IMR-90 (cell line): ENCODE measurements at regions not wholly inside any gene's neighbourhood (a gene's known extent, or its start where the extent isn't known, plus 50 kb on each side); places are given as distances from the start of the nearest gene placed in this dataset.

Source experiments
- ATAC-seq: fragments of 200-7000 bp; cut with Tn5 transposase; 2 replicates; pipeline ENCODE4 v1.9.1; 2020; ENCODE audit warnings: low read depth, mild to moderate bottlenecking, moderate library complexity
- BruUV-seq: library from RNA; stranded (reverse); fragments of 400-500 nt; replicated peaks from 2 replicates; lab custom pipeline; 2021; lab: Mats Ljungman, UMichigan
- CTCF ChIA-PET: fragments of 300-600 bp; formaldehyde crosslinking; extraction: SDS; loops from one replicate; lab custom pipeline; 2021; ENCODE audit warnings: antibody characterized with exemption; lab: Yijun Ruan, JAX
- POLR2A ChIA-PET: fragments of 300-600 bp; sonication (Branson Sonifier 250); formaldehyde crosslinking; loops from one replicate; lab custom pipeline; 2022; ENCODE audit warnings: antibody characterized with exemption; ENCODE audit not compliant: unreplicated experiment; lab: Charles Lee
- DNase-seq: peaks from one replicate; pipeline ENCODE4 v3.0.0; 2013
- H2AFZ ChIP-seq: replicated peaks from 2 replicates; pipeline ENCODE3; 2013; ENCODE audit warnings: low read length, mild to moderate bottlenecking; ENCODE audit not compliant: poor library complexity
- H2AK5ac ChIP-seq: 2 replicates; pipeline ENCODE4 v1.6.1; 2013; ENCODE audit warnings: low read depth, low read length, inconsistent platforms
- H2AK9ac ChIP-seq: replicated peaks from 2 replicates; pipeline ENCODE3; 2013; ENCODE audit warnings: mild to moderate bottlenecking, low read depth, low read length, moderate library complexity; ENCODE audit not compliant: poor library complexity
- H2BK120ac ChIP-seq: 2 replicates; pipeline ENCODE4 v1.6.1; 2013; ENCODE audit warnings: low read depth, low read length, inconsistent platforms
- H2BK15ac ChIP-seq: 3 replicates; pipeline ENCODE4 v1.6.1; 2013; ENCODE audit warnings: low read depth, low read length, inconsistent platforms
- H2BK20ac ChIP-seq: 2 replicates; pipeline ENCODE4 v1.6.1; 2013; ENCODE audit warnings: low read depth, mild to moderate bottlenecking, inconsistent platforms, low read length, moderate library complexity
- H2BK5ac ChIP-seq: 2 replicates; pipeline ENCODE4 v1.6.1; 2013; ENCODE audit warnings: mild to moderate bottlenecking, low read depth, low read length, inconsistent platforms; ENCODE audit not compliant: poor library complexity, severe bottlenecking
- H3K14ac ChIP-seq: replicated peaks from 2 replicates; pipeline ENCODE4 v1.6.1; 2013; ENCODE audit warnings: low read depth, low read length, inconsistent platforms
- H3K18ac ChIP-seq: 2 replicates; pipeline ENCODE4 v1.6.1; 2013; ENCODE audit warnings: low read depth, low read length, control low read depth
- H3K23ac ChIP-seq: 2 replicates; pipeline ENCODE4 v1.6.1; 2013; ENCODE audit warnings: low read depth, low read length, inconsistent platforms
- H3K27ac ChIP-seq: 2 replicates; pipeline ENCODE4 v1.5.1; 2013; ENCODE audit warnings: mild to moderate bottlenecking, control low read depth, low read length; ENCODE audit not compliant: insufficient read depth
- H3K27me3 ChIP-seq: 2 replicates; pipeline ENCODE4 v1.6.1; 2013; ENCODE audit warnings: low read length; ENCODE audit not compliant: control insufficient read depth, insufficient read depth
- H3K36me3 ChIP-seq: 2 replicates; pipeline ENCODE4 v1.6.1; 2013; ENCODE audit warnings: low read length, mixed read lengths; ENCODE audit not compliant: control insufficient read depth, insufficient read depth
- H3K4ac ChIP-seq: 2 replicates; pipeline ENCODE4 v1.6.1; 2013; ENCODE audit warnings: low read depth, low read length, inconsistent platforms
- H3K4me1 ChIP-seq: 2 replicates; pipeline ENCODE4 v1.6.1; 2013; ENCODE audit warnings: low read length, mixed read lengths; ENCODE audit not compliant: control insufficient read depth, insufficient read depth
- H3K4me2 ChIP-seq: 2 replicates; pipeline ENCODE4 v1.6.1; 2013; ENCODE audit warnings: low read depth, mild to moderate bottlenecking, control low read depth, low read length, moderate library complexity
- H3K4me3 ChIP-seq: 2 replicates; pipeline ENCODE4 v1.5.1; 2013; ENCODE audit warnings: low read depth, mild to moderate bottlenecking, control low read depth, low read length, moderate library complexity; ENCODE audit not compliant: insufficient read depth
- H3K56ac ChIP-seq: 2 replicates; pipeline ENCODE4 v1.6.1; 2013; ENCODE audit warnings: low read length, inconsistent platforms; ENCODE audit not compliant: insufficient read depth; ENCODE audit errors: extremely low read depth
- H3K79me1 ChIP-seq, 2 experiments: 2 replicates each; pipeline ENCODE4 v1.6.1; 2013; ENCODE audit warnings: low read length in 2 of 2, inconsistent platforms in 1 of 2, low read depth in 1 of 2
- H3K9ac ChIP-seq: 2 replicates; pipeline ENCODE4 v1.6.1; 2013; ENCODE audit warnings: low read depth, low read length, control low read depth
- H3K9me1 ChIP-seq: 2 replicates; pipeline ENCODE4 v1.6.1; 2013; ENCODE audit warnings: low read length, inconsistent platforms; ENCODE audit not compliant: insufficient read depth
- H3K9me3 ChIP-seq: 2 replicates; pipeline ENCODE4 v1.6.1; 2013; ENCODE audit warnings: low read length; ENCODE audit not compliant: control insufficient read depth, insufficient read depth
- H4K20me1 ChIP-seq: 2 replicates; pipeline ENCODE4 v1.6.1; 2013; ENCODE audit warnings: low read length, inconsistent platforms; ENCODE audit not compliant: insufficient read depth
- H4K5ac ChIP-seq: 2 replicates; pipeline ENCODE4 v1.6.1; 2013; ENCODE audit warnings: mild to moderate bottlenecking, low read depth, low read length, control low read depth
- H4K8ac ChIP-seq, 2 experiments: 2 replicates each; pipeline ENCODE4 v1.6.1; 2013; ENCODE audit warnings: low read depth in 2 of 2, low read length in 2 of 2, control low read depth in 1 of 2, inconsistent platforms in 1 of 2
- H4K91ac ChIP-seq: 2 replicates; pipeline ENCODE4 v1.6.1; 2013; ENCODE audit warnings: low read depth, low read length, inconsistent platforms; ENCODE audit not compliant: insufficient read depth
- BHLHE40 ChIP-seq: fragments of 150-350 bp; IDR thresholded peaks from 2 replicates; pipeline ENCODE4 v1.6.1; 2016; ENCODE audit warnings: mild to moderate bottlenecking, low read depth, low read length
- CEBPB ChIP-seq: IDR thresholded peaks from 2 replicates; pipeline ENCODE4 v1.6.1; 2012; ENCODE audit warnings: low read depth, low read length, improper control_type of control experiment
- CHD1 ChIP-seq: IDR thresholded peaks from 2 replicates; pipeline ENCODE4 v1.6.1; 2012; ENCODE audit warnings: low read depth, low read length, improper control_type of control experiment
- CTCF ChIP-seq: conservative IDR thresholded peaks from 2 replicates; pipeline ENCODE4 v1.5.1; 2012; ENCODE audit warnings: mild to moderate bottlenecking, low read depth, low read length, improper control_type of control experiment
- ELK1 ChIP-seq: fragments of 150-350 bp; IDR thresholded peaks from 2 replicates; pipeline ENCODE4 v1.6.1; 2016; ENCODE audit warnings: low read depth, mild to moderate bottlenecking, low read length, moderate library complexity, borderline replicate concordance
- FOS ChIP-seq: fragments of 150-350 bp; IDR thresholded peaks from 2 replicates; pipeline ENCODE4 v1.6.1; 2016; ENCODE audit warnings: low read depth, low read length
- MAFK ChIP-seq: IDR thresholded peaks from 2 replicates; pipeline ENCODE4 v1.6.1; 2012; ENCODE audit warnings: low read depth, low read length, improper control_type of control experiment
- MAZ ChIP-seq: IDR thresholded peaks from 2 replicates; pipeline ENCODE4 v1.6.1; 2012; ENCODE audit warnings: low read depth, mild to moderate bottlenecking, low read length, improper control_type of control experiment, moderate library complexity, borderline replicate concordance
- MXI1 ChIP-seq: IDR thresholded peaks from 2 replicates; pipeline ENCODE4 v1.6.1; 2012; ENCODE audit warnings: low read depth, mild to moderate bottlenecking, low read length, moderate library complexity, borderline replicate concordance
- NFE2L2 ChIP-seq: fragments of 150-350 bp; IDR thresholded peaks from 2 replicates; pipeline ENCODE4 v1.6.1; 2016; ENCODE audit warnings: low read depth, mild to moderate bottlenecking, low read length
- POLR2A ChIP-seq: IDR thresholded peaks from 2 replicates; pipeline ENCODE4 v1.6.1; 2012; ENCODE audit warnings: mild to moderate bottlenecking, low read depth, low read length
- RAD21 ChIP-seq: IDR thresholded peaks from 2 replicates; pipeline ENCODE4 v1.6.1; 2012; ENCODE audit warnings: low read length, improper control_type of control experiment
- RCOR1 ChIP-seq: IDR thresholded peaks from 2 replicates; pipeline ENCODE4 v1.6.1; 2012; ENCODE audit warnings: mild to moderate bottlenecking, low read length, improper control_type of control experiment; ENCODE audit not compliant: insufficient replicate concordance
- RFX5 ChIP-seq: IDR thresholded peaks from 2 replicates; pipeline ENCODE4 v1.8.0; 2012; ENCODE audit warnings: low read depth, mild to moderate bottlenecking, low read length, moderate library complexity
- SMC3 ChIP-seq: fragments of 150-350 bp; IDR thresholded peaks from 2 replicates; pipeline ENCODE4 v1.6.1; 2016; ENCODE audit warnings: low read depth, mild to moderate bottlenecking, antibody characterized with exemption, low read length, moderate library complexity
- WGBS, 2 experiments: methylation state at CpG; one replicate each; pipeline versions ENCODE4 v1.1.5 to v1.1.7; 2013; ENCODE audit warnings: missing lambda C conversion rate in 2 of 2; ENCODE audit not compliant: insufficient read length in 1 of 2; ENCODE audit errors: extremely low coverage in 2 of 2; 5-methylcytosine and 5-hydroxymethylcytosine counted together
- dilution Hi-C: fragments of 300-500 bp; cut with HindIII; formaldehyde crosslinking; loops from one replicate; pipeline ENCODE4 v1.14.3; 2018; ENCODE audit warnings: low sequenced_read_pairs; ENCODE audit not compliant: unreplicated experiment
- in situ Hi-C: fragments of 300-500 bp; cut with MboI; formaldehyde crosslinking; loops from 3 replicates; pipeline ENCODE4 v1.14.3; 2019; ENCODE audit warnings: low sequenced_read_pairs, inconsistent platforms, mixed read lengths
- intact Hi-C: fragments of 100-400 bp; cut with micrococcal nuclease; formaldehyde crosslinking; loops from 2 replicates; pipeline ENCODE4 v1.10.0; 2022
- TF ChIP-seq, protein P1 (sequence below): fragments of 150-350 bp; IDR thresholded peaks from 2 replicates; pipeline ENCODE4 v1.6.1; 2017; ENCODE audit warnings: mild to moderate bottlenecking, antibody characterized with exemption, low read length, low read depth

GRCh38 chr1:230003409-230003808 is 63.6 kb upstream of the GALNT2 start:
- Histone ChIP-seq H3K27ac (no peak overlapping the region), H3K23ac (no peak overlapping the region), H3K9me1 (no peaks in the 10 kb centered on the region), H3K4me2 (no peak overlapping the region), H3K9me3 (no peaks in the 10 kb centered on the region), H3K4ac (no peak overlapping the region), H3K27me3 (peaks cover 9% of the 10 kb centered on the region; the same call in 1 of the 2 replicates), H2AK5ac (no peak overlapping the region), H4K20me1 (no peaks in the 10 kb centered on the region), H3K4me3 (no peak overlapping the region), H3K79me1 (no peaks in the 10 kb centered on the region), H3K18ac (no peak overlapping the region), H2BK5ac (no peak overlapping the region), H3K14ac (no peak overlapping the region), H2BK20ac (no peak overlapping the region), H2AK9ac (no peak overlapping the region), H4K5ac (no peak overlapping the region), H3K9ac (no peak overlapping the region), H2BK120ac (no peak overlapping the region), H2BK15ac (no peak overlapping the region), H4K8ac (no peak overlapping the region), H2AFZ (no peak overlapping the region), H3K36me3 (no peaks in the 10 kb centered on the region), H4K91ac (no peak overlapping the region), H3K56ac (no peak overlapping the region), H3K4me1 (no peaks in the 10 kb centered on the region)
- CTCF ChIA-PET, result no interaction called here
- DNase-seq, result no peak
- no peak for TF ChIP-seq FOS
- no peak for TF ChIP-seq RAD21
- no peak for TF ChIP-seq RCOR1
- TF ChIP-seq SMC3, result no peak
- TF ChIP-seq RFX5, result no peak
- no peak for TF ChIP-seq MAFK
- TF ChIP-seq ELK1, result no peak
- TF ChIP-seq, protein P1, sequence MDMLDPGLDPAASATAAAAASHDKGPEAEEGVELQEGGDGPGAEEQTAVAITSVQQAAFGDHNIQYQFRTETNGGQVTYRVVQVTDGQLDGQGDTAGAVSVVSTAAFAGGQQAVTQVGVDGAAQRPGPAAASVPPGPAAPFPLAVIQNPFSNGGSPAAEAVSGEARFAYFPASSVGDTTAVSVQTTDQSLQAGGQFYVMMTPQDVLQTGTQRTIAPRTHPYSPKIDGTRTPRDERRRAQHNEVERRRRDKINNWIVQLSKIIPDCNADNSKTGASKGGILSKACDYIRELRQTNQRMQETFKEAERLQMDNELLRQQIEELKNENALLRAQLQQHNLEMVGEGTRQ, result no peak
- no peak for TF ChIP-seq MAZ
- no peak for TF ChIP-seq CTCF
- TF ChIP-seq NFE2L2, result no peak
- TF ChIP-seq POLR2A, result no peak
- TF ChIP-seq BHLHE40, result no peak
- no peak for TF ChIP-seq MXI1
- TF ChIP-seq CEBPB, result no peak
- no peak for TF ChIP-seq CHD1
- in situ Hi-C loops (no loop called here), intact Hi-C loops (no loop called here), dilution Hi-C loops (no loop called here)
- no CpG with 5 or more reads among the region's 6 CpGs for WGBS, 2 experiments
- no TSS peak for BruUV-seq
- ATAC-seq, result no peak
- POLR2A ChIA-PET, result no interaction called here
